ENCODE measurements at regions not wholly inside any gene's neighbourhood (a gene's known extent, or its start where the extent isn't known, plus 50 kb on each side); places are given as distances from the start of the nearest gene placed in this dataset.

GRCh38 chr18:3328532-3328931 lies 66.6 kb downstream of the MYL12B start:
- no peaks in the 10 kb centered on the region for H3K9me3 Mint-ChIP-seq

GRCh38 chr18:3329471-3329870 lies 67.5 kb downstream of the MYL12B start:
- ATAC-seq (replicated peaks; ENCODE audit: extremely low read depth, poor library complexity, severe bottlenecking) (no peak), DNase-seq (ENCODE audit: low spot score in 2 of 2) (no peak)
- no peak overlapping the region for H3K4me3 Mint-ChIP-seq
- no peaks in the 10 kb centered on the region for H3K9me3 Mint-ChIP-seq
- H3K27me3 Mint-ChIP-seq: peaks cover 21% of the 10 kb centered on the region
- no peaks in the 10 kb centered on the region for H3K4me1 Mint-ChIP-seq
- H3K36me3 Mint-ChIP-seq (ENCODE audit: insufficient read depth): no peaks in the 10 kb centered on the region
- no peak overlapping the region for H3K27ac Mint-ChIP-seq (ENCODE audit: low read depth)

More at GRCh38 chr18:3328532-3328931, 66.6 kb downstream of the MYL12B start:
- Mint-ChIP-seq H3K27me3 (peaks cover 12% of the 10 kb centered on the region), H3K36me3 (ENCODE audit: insufficient read depth) (no peaks in the 10 kb centered on the region), H3K4me1 (no peaks in the 10 kb centered on the region), H3K4me3 (no peak overlapping the region), H3K27ac (ENCODE audit: low read depth) (no peak overlapping the region)
- DNase-seq (ENCODE audit: low spot score in 2 of 2): no peak
- no peak for ATAC-seq (replicated peaks; ENCODE audit: extremely low read depth, poor library complexity, severe bottlenecking)

GRCh38 chr18:3329872-3330271 lies 67.9 kb downstream of the MYL12B start:
- Mint-ChIP-seq H3K4me3 (no peak overlapping the region), H3K4me1 (no peaks in the 10 kb centered on the region), H3K9me3 (no peaks in the 10 kb centered on the region), H3K27ac (ENCODE audit: low read depth) (no peak overlapping the region), H3K36me3 (ENCODE audit: insufficient read depth) (no peaks in the 10 kb centered on the region), H3K27me3 (peaks cover 22% of the 10 kb centered on the region)
- no peak for ATAC-seq (replicated peaks; ENCODE audit: extremely low read depth, poor library complexity, severe bottlenecking)
- no peak for DNase-seq (ENCODE audit: low spot score in 2 of 2)

- ATAC-seq (replicated peaks; ENCODE audit: extremely low read depth, poor library complexity, severe bottlenecking): no peak
- Mint-ChIP-seq H3K27ac (ENCODE audit: low read depth) (no peak overlapping the region), H3K27me3 (peaks cover 22% of the 10 kb centered on the region), H3K4me3 (no peak overlapping the region), H3K36me3 (ENCODE audit: insufficient read depth) (no peaks in the 10 kb centered on the region), H3K4me1 (no peaks in the 10 kb centered on the region), H3K9me3 (no peaks in the 10 kb centered on the region)
- DNase-seq (ENCODE audit: low spot score in 2 of 2): no peak
Observed at GRCh38 chr18:3330622-3331021, 68.7 kb downstream of the MYL12B start.

- Mint-ChIP-seq H3K4me1 (no peaks in the 10 kb centered on the region), H3K36me3 (ENCODE audit: insufficient read depth) (no peaks in the 10 kb centered on the region), H3K4me3 (no peak overlapping the region), H3K27ac (ENCODE audit: low read depth) (no peak overlapping the region), H3K9me3 (no peaks in the 10 kb centered on the region), H3K27me3 (peaks cover 10% of the 10 kb centered on the region)
- DNase-seq (ENCODE audit: low spot score in 2 of 2) (no peak), ATAC-seq (replicated peaks; ENCODE audit: extremely low read depth, poor library complexity, severe bottlenecking) (no peak)
Observed at GRCh38 chr18:3332376-3332775, 70.4 kb downstream of the MYL12B start.

- no peak overlapping the region for H3K4me3 Mint-ChIP-seq
- no peaks in the 10 kb centered on the region for H3K36me3 Mint-ChIP-seq (ENCODE audit: insufficient read depth)
- ATAC-seq (replicated peaks; ENCODE audit: extremely low read depth, poor library complexity, severe bottlenecking) (no peak), DNase-seq (ENCODE audit: low spot score in 2 of 2) (no peak)
- no peaks in the 10 kb centered on the region for H3K9me3 Mint-ChIP-seq
- no peaks in the 10 kb centered on the region for H3K4me1 Mint-ChIP-seq
- peaks cover 10% of the 10 kb centered on the region for H3K27me3 Mint-ChIP-seq
- no peak overlapping the region for H3K27ac Mint-ChIP-seq (ENCODE audit: low read depth)
Observed at GRCh38 chr18:3333056-3333720, 71.3 kb downstream of the MYL12B start.

- Mint-ChIP-seq H3K9me3 (no peaks in the 10 kb centered on the region), H3K27ac (ENCODE audit: low read depth) (no peak overlapping the region), H3K4me1 (no peaks in the 10 kb centered on the region), H3K4me3 (no peak overlapping the region), H3K27me3 (peaks cover 10% of the 10 kb centered on the region), H3K36me3 (ENCODE audit: insufficient read depth) (no peaks in the 10 kb centered on the region)
- DNase-seq (ENCODE audit: low spot score in 2 of 2) (no peak), ATAC-seq (replicated peaks; ENCODE audit: extremely low read depth, poor library complexity, severe bottlenecking) (no peak)
Observed at GRCh38 chr18:3333721-3334386, 71.9 kb downstream of the MYL12B start.

- no peak for ATAC-seq (replicated peaks; ENCODE audit: extremely low read depth, poor library complexity, severe bottlenecking)
- Mint-ChIP-seq H3K9me3 (no peaks in the 10 kb centered on the region), H3K4me1 (no peaks in the 10 kb centered on the region), H3K36me3 (ENCODE audit: insufficient read depth) (peaks cover 1% of the 10 kb centered on the region), H3K27me3 (no peaks in the 10 kb centered on the region), H3K27ac (ENCODE audit: low read depth) (no peak overlapping the region), H3K4me3 (no peak overlapping the region)
- DNase-seq (ENCODE audit: low spot score in 2 of 2): no peak
Observed at GRCh38 chr18:3340015-3340681, 78.2 kb downstream of the MYL12B start.

GRCh38 chr18:3340682-3341097 lies 78.8 kb downstream of the MYL12B start:
- Mint-ChIP-seq H3K4me1 (no peaks in the 10 kb centered on the region), H3K36me3 (ENCODE audit: insufficient read depth) (peaks cover 1% of the 10 kb centered on the region), H3K9me3 (no peaks in the 10 kb centered on the region), H3K27ac (ENCODE audit: low read depth) (no peak overlapping the region), H3K27me3 (no peaks in the 10 kb centered on the region), H3K4me3 (no peak overlapping the region)
- DNase-seq (ENCODE audit: low spot score in 2 of 2) (no peak), ATAC-seq (replicated peaks; ENCODE audit: extremely low read depth, poor library complexity, severe bottlenecking) (no peak)

GRCh38 chr18:3342628-3343027 lies 80.7 kb downstream of the MYL12B start:
- DNase-seq (ENCODE audit: low spot score in 2 of 2) (no peak), ATAC-seq (replicated peaks; ENCODE audit: extremely low read depth, poor library complexity, severe bottlenecking) (no peak)
- Mint-ChIP-seq H3K4me3 (no peak overlapping the region), H3K4me1 (no peaks in the 10 kb centered on the region), H3K9me3 (no peaks in the 10 kb centered on the region), H3K27me3 (peaks cover 8% of the 10 kb centered on the region), H3K27ac (ENCODE audit: low read depth) (no peak overlapping the region), H3K36me3 (ENCODE audit: insufficient read depth) (peaks cover 1% of the 10 kb centered on the region)

GRCh38 chr18:3345452-3345851 lies 83.5 kb downstream of the MYL12B start:
- DNase-seq (ENCODE audit: low spot score in 2 of 2): no peak

GRCh38 chr18:3345885-3346284 lies 84.0 kb downstream of the MYL12B start:
- no peaks in the 10 kb centered on the region for H3K4me1 Mint-ChIP-seq
- no peak for ATAC-seq (replicated peaks; ENCODE audit: extremely low read depth, poor library complexity, severe bottlenecking)

More at GRCh38 chr18:3345452-3345851, 83.5 kb downstream of the MYL12B start:
- Mint-ChIP-seq H3K27me3 (peaks cover 18% of the 10 kb centered on the region), H3K4me1 (no peaks in the 10 kb centered on the region), H3K27ac (ENCODE audit: low read depth) (no peak overlapping the region), H3K4me3 (no peak overlapping the region), H3K9me3 (no peaks in the 10 kb centered on the region), H3K36me3 (ENCODE audit: insufficient read depth) (peaks cover 1% of the 10 kb centered on the region)
- no peak for ATAC-seq (replicated peaks; ENCODE audit: extremely low read depth, poor library complexity, severe bottlenecking)

GRCh38 chr18:3346487-3346886 lies 84.6 kb downstream of the MYL12B start:
- Mint-ChIP-seq H3K4me1 (no peaks in the 10 kb centered on the region), H3K36me3 (ENCODE audit: insufficient read depth) (no peaks in the 10 kb centered on the region), H3K27ac (ENCODE audit: low read depth) (no peak overlapping the region), H3K9me3 (no peaks in the 10 kb centered on the region), H3K27me3 (peaks cover 18% of the 10 kb centered on the region), H3K4me3 (no peak overlapping the region)
- DNase-seq (ENCODE audit: low spot score in 2 of 2) (no peak), ATAC-seq (replicated peaks; ENCODE audit: extremely low read depth, poor library complexity, severe bottlenecking) (no peak)

More at GRCh38 chr18:3345885-3346284, 84.0 kb downstream of the MYL12B start:
- Mint-ChIP-seq H3K27me3 (peaks cover 18% of the 10 kb centered on the region), H3K9me3 (no peaks in the 10 kb centered on the region), H3K36me3 (ENCODE audit: insufficient read depth) (peaks cover under 1% of the 10 kb centered on the region), H3K27ac (ENCODE audit: low read depth) (no peak overlapping the region), H3K4me3 (no peak overlapping the region)
- DNase-seq (ENCODE audit: low spot score in 2 of 2): no peak

Measured in central memory CD8-positive, alpha-beta T cell (primary cell).